Transverse colon (tissue), 4 donors: ENCODE measurements at regions not wholly inside any gene's neighbourhood (a gene's known extent, or its start where the extent isn't known, plus 50 kb on each side); places are given as distances from the start of the nearest gene placed in this dataset.

Experiments
- CTCF ChIP-seq, 5 experiments: fragments of 200-600 bp in 3 of 5; fragments of 450-650 bp in 2 of 5; sonication (generic) in 3 of 5; IDR thresholded peaks; 1 replicate in 2 of 5; 2 replicates in 3 of 5; pipeline ENCODE4 v1.5.1; 2016 to 2017; ENCODE audit warnings: antibody characterized with exemption in 5 of 5, inconsistent platforms in 3 of 5, mild to moderate bottlenecking in 2 of 5, moderate library complexity in 1 of 5
- EP300 ChIP-seq: sonication (generic); formaldehyde crosslinking; IDR thresholded peaks from one replicate; pipeline ENCODE4 v1.6.1; 2017; ENCODE audit warnings: antibody characterized with exemption, low read depth
- POLR2A ChIP-seq: fragments of 450-650 bp; IDR thresholded peaks from one replicate; pipeline ENCODE4 v1.6.1; 2016; ENCODE audit warnings: antibody characterized with exemption, mild to moderate bottlenecking, moderate library complexity
- POLR2AphosphoS5 ChIP-seq, 3 donors: sonication (generic); formaldehyde crosslinking; IDR thresholded peaks; one replicate each; pipeline ENCODE4 v1.6.1; 2016; ENCODE audit warnings: antibody characterized with exemption in 3 of 3

GRCh38 chr10:124227988-124228387, 134.6 kb upstream of the CHST15 start:
- TF ChIP-seq POLR2A (no peak), CTCF (IDR thresholded peaks at IDR 0.05) (no peak), EP300 (no peak), POLR2AphosphoS5 (IDR thresholded peaks at IDR 0.05) (no peak)
